NT2/D1 (cell line): ENCODE measurements at regions not wholly inside any gene's neighbourhood (a gene's known extent, or its start where the extent isn't known, plus 50 kb on each side); places are given as distances from the start of the nearest gene placed in this dataset.

Experiments used
- SUZ12 ChIP-seq: IDR thresholded peaks from 2 replicates; pipeline ENCODE4 v1.6.1; 2011; ENCODE audit not compliant: insufficient read length, insufficient read depth; ENCODE audit errors: extremely low read depth
- YY1 ChIP-seq: IDR thresholded peaks from 2 replicates; pipeline ENCODE4 v1.6.1; 2011; ENCODE audit not compliant: insufficient read length, insufficient read depth
- ZNF274 ChIP-seq: IDR thresholded peaks from 2 replicates; pipeline ENCODE4 v1.6.1; 2011; ENCODE audit warnings: mild to moderate bottlenecking, low read depth, low read length

GRCh38 chr6:137779982-137780381 lies 87.1 kb upstream of the TNFAIP3 start:
- TF ChIP-seq SUZ12 (no peak), YY1 (no peak), ZNF274 (no peak)
